Psoas muscle (tissue), 7 donors: ENCODE measurements at regions not wholly inside any gene's neighbourhood (a gene's known extent, or its start where the extent isn't known, plus 50 kb on each side); places are given as distances from the start of the nearest gene placed in this dataset.
"Not testable (repeated sequence)": the region's sequence is repeated elsewhere in the genome, so short reads cannot be mapped to it uniquely, and the experiment has no call there.

ENCODE experiments used
- ATAC-seq, 4 donors: fragments of 200-7000 bp; cut with Tn5 transposase; one replicate each; pipeline ENCODE4 v1.9.1; 2020; ENCODE audit warnings: moderate library complexity in 3 of 4, mild to moderate bottlenecking in 2 of 4
- DNase-seq, 2 donors: peaks; one replicate each; pipeline ENCODE4 v3.0.0-alpha.2; 2020
- H3K27ac ChIP-seq: fragments of 200-600 bp; one replicate; pipeline ENCODE4 v1.8.0; 2022
- H3K27me3 ChIP-seq, 3 donors: fragments of 200-600 bp in 1 of 3; one replicate each; pipeline versions ENCODE4 v1.6.1 to v1.8.0; 2013 to 2022; ENCODE audit warnings: low read length in 2 of 3, mild to moderate bottlenecking in 2 of 3, moderate library complexity in 1 of 3; ENCODE audit not compliant: insufficient read depth in 3 of 3
- H3K36me3 ChIP-seq, 2 donors: fragments of 200-600 bp in 1 of 2; one replicate each; pipeline versions ENCODE4 v1.6.1 to v1.8.0; 2013 to 2022; ENCODE audit warnings: low read depth in 1 of 2, mild to moderate bottlenecking in 1 of 2, moderate library complexity in 1 of 2; ENCODE audit not compliant: insufficient read depth in 1 of 2
- H3K4me1 ChIP-seq: fragments of 200-600 bp; one replicate; pipeline ENCODE4 v1.8.0; 2022
- H3K4me3 ChIP-seq: fragments of 200-600 bp; one replicate; pipeline ENCODE4 v1.8.0; 2022; ENCODE audit warnings: mild to moderate bottlenecking
- H3K9me3 ChIP-seq: fragments of 200-600 bp; one replicate; pipeline ENCODE4 v1.8.0; 2022
- WGBS, 3 donors: extraction: QIAGEN DNeasy Blood & Tissue Kit; methylation state at CpG; one replicate each; pipeline versions ENCODE4 v1.1.6 to v1.1.7; 2013; 5-methylcytosine and 5-hydroxymethylcytosine counted together
- intact Hi-C, 2 donors: fragments of 100-400 bp; cut with DNase I; formaldehyde crosslinking; loops; one replicate each; pipeline versions ENCODE4 v1.11.0 to v1.14.2; 2022
- TF ChIP-seq, protein P1 (sequence below): fragments of 200-600 bp; IDR thresholded peaks from one replicate; pipeline ENCODE4 v1.8.0; 2022; ENCODE audit warnings: antibody characterized with exemption
- donor health status: healthy with polysubstance abuse.
- donor health status: DM: no; HTN: no; CAD: no; lungs with moderate emphysema.
- donor health status: Bipolar disorder and iron deficiency.
- donor health status: healthy.
- donor health status: DM: yes; HTN: yes; CAD: no.
- donor health status: DM: no; HTN: no; CAD: no.
- donor health status: DM: yes; HTN: yes; CAD: no.

DNA sequence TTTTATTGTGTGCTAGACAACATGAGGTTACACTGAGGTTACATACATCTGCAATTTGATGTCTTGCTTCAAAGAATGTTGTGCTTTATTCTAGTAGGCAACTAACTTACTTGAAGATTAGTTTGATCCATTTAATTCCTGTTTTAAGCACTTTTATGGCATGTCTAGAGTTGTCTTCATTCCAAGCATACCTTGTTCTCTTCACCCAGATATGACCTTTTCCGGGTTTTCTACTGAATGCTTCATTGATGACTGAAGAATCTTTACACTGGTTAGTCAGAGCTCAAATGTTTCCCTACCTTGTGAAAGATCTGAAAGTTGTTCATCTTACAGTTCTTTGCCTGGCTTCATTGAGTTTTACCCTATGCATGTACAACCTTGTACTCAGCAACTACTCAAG lies 274.0 kb upstream of the KITLG start:
- TF ChIP-seq, protein P1, sequence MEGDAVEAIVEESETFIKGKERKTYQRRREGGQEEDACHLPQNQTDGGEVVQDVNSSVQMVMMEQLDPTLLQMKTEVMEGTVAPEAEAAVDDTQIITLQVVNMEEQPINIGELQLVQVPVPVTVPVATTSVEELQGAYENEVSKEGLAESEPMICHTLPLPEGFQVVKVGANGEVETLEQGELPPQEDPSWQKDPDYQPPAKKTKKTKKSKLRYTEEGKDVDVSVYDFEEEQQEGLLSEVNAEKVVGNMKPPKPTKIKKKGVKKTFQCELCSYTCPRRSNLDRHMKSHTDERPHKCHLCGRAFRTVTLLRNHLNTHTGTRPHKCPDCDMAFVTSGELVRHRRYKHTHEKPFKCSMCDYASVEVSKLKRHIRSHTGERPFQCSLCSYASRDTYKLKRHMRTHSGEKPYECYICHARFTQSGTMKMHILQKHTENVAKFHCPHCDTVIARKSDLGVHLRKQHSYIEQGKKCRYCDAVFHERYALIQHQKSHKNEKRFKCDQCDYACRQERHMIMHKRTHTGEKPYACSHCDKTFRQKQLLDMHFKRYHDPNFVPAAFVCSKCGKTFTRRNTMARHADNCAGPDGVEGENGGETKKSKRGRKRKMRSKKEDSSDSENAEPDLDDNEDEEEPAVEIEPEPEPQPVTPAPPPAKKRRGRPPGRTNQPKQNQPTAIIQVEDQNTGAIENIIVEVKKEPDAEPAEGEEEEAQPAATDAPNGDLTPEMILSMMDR: no peak
- ATAC-seq (no peak), DNase-seq (no peak)
- no peak overlapping the region for H3K27ac ChIP-seq
- WGBS, 3 donors: 54 to 60% (median 59%) methylated on average over 1 of the region's 1 CpG
- H3K4me1 ChIP-seq: no peaks in the 10 kb centered on the region
- no peaks in the 10 kb centered on the region for H3K27me3 ChIP-seq
- no peak overlapping the region for H3K4me3 ChIP-seq
- intact Hi-C loops: no loop called here
- no peaks in the 10 kb centered on the region for H3K9me3 ChIP-seq
- H3K36me3 ChIP-seq: no peaks in the 10 kb centered on the region

GRCh38 chr12:88847246-88847645 lies 267.0 kb upstream of the KITLG start:
- H3K4me3 ChIP-seq, H3K27ac ChIP-seq, intact Hi-C loops, DNase-seq, H3K4me1 ChIP-seq, H3K36me3 ChIP-seq, H3K27me3 ChIP-seq, H3K9me3 ChIP-seq, ATAC-seq: not testable (repeated sequence)
- WGBS, 3 donors: 89 to 97% (median 92%) methylated on average over 10 to 13 of the region's 14 CpGs

DNA sequence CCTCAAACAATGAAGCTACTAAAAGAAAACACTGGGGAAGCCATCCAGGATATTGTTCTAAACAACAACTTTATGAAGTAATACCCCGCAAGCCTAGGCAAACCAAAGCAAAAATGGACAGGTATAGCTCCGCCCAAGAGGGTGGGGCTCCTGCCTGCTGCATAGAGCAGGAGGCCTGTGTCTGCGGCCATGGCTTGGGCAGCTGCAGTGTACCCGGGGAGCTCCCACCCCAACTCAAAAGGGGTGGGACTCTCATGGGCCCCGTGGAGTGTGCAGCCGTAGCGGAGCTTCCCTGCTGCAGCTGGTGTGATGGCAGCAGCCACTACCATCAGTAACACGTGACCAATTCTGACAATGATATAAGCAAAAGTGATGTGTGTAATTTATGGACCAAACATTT lies 264.2 kb upstream of the KITLG start:
- no peak overlapping the region for H3K27ac ChIP-seq
- no peaks in the 10 kb centered on the region for H3K4me1 ChIP-seq
- H3K9me3 ChIP-seq: no peaks in the 10 kb centered on the region
- DNase-seq: peak in 1 of 2 donors; percentile 27
- TF ChIP-seq, protein P1: no peak
- 72 to 75% (median 75%) methylated on average over 8 of the region's 8 CpGs for WGBS, 3 donors
- intact Hi-C loops: no loop called here
- no peak overlapping the region for H3K4me3 ChIP-seq
- H3K36me3 ChIP-seq: no peaks in the 10 kb centered on the region
- no peak for ATAC-seq
- peaks cover 0 to 4% (median 0%) of the 10 kb centered on the region in 3 donors for H3K27me3 ChIP-seq

GRCh38 chr12:88842314-88842713 lies 262.0 kb upstream of the KITLG start:
- TF ChIP-seq, protein P1: no peak
- Histone ChIP-seq H3K36me3 (no peaks in the 10 kb centered on the region), H3K27me3 (peaks cover 0 to 4% (median 0%) of the 10 kb centered on the region in 3 donors), H3K27ac (no peak overlapping the region), H3K4me3 (no peak overlapping the region), H3K4me1 (no peaks in the 10 kb centered on the region), H3K9me3 (no peaks in the 10 kb centered on the region)
- WGBS, 3 donors: 77 to 78% (median 78%) methylated on average over 3 of the region's 3 CpGs
- intact Hi-C loops: no loop called here
- DNase-seq: no peak
- no peak for ATAC-seq

GRCh38 chr12:88839486-88839885 lies 259.2 kb upstream of the KITLG start:
- ATAC-seq (no peak), DNase-seq (no peak)
- intact Hi-C loops: no loop called here
- Histone ChIP-seq H3K27ac (no peak overlapping the region), H3K27me3 (peaks cover 0 to 4% (median 0%) of the 10 kb centered on the region in 3 donors), H3K36me3 (no peaks in the 10 kb centered on the region), H3K4me1 (no peaks in the 10 kb centered on the region), H3K4me3 (no peak overlapping the region), H3K9me3 (no peaks in the 10 kb centered on the region)
- WGBS, 3 donors: 84 to 95% (median 92%) methylated on average over 2 of the region's 2 CpGs
- TF ChIP-seq, protein P1: no peak
